HG03558 (cell line): ENCODE measurements at regions not wholly inside any gene's neighbourhood (a gene's known extent, or its start where the extent isn't known, plus 50 kb on each side); places are given as distances from the start of the nearest gene placed in this dataset.
"Not testable (repeated sequence)": the region's sequence is repeated elsewhere in the genome, so short reads cannot be mapped to it uniquely, and the experiment has no call there.

Experiments
- ATAC-seq: cut with Tn5 transposase; IDR thresholded peaks from one replicate; pipeline ENCODE4 v1.9.1; 2021; ENCODE audit warnings: moderate number of reproducible peaks; ENCODE audit not compliant: unreplicated experiment; ENCODE audit errors: extremely low read depth

DNA sequence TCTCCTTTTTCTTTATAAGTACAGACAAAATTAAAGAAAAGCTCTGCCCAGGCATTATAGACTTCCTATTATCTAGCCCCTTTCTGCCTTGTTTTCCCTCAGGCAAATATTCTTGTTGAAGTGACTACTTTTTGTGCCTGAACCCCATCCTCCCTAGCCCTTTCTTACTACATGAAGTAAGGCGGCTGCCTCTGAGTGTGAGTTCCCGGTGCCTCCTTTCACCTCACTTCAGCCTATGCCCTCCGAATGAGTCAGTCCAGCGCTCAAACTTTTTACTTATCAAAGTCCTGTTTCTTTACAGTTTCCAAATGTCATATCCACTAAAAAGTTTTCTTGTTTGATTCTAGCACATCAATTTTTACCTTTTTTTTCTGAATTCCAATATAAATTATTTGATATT, 778.3 kb upstream of the NRXN1 start:
- ATAC-seq: no peak

DNA sequence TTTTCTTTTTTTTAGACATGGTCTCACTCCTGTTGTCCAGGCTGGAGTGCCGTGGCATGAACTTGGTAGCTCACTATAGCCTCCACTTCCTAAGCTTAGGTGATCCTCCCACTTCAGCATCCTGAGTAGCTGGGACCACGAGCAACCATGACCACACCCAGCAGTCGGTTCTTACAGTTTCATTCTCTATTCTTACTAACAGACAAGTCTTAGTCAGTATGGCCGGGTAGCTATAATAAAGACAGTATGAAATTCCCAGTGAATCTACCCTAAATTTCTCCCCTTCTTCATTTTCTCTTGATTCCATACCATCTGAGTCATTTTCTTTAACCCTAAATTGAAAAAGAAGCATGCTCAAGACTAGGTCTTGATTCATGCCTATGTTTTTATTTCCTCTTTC, 775.3 kb upstream of the NRXN1 start:
- ATAC-seq: no peak

DNA sequence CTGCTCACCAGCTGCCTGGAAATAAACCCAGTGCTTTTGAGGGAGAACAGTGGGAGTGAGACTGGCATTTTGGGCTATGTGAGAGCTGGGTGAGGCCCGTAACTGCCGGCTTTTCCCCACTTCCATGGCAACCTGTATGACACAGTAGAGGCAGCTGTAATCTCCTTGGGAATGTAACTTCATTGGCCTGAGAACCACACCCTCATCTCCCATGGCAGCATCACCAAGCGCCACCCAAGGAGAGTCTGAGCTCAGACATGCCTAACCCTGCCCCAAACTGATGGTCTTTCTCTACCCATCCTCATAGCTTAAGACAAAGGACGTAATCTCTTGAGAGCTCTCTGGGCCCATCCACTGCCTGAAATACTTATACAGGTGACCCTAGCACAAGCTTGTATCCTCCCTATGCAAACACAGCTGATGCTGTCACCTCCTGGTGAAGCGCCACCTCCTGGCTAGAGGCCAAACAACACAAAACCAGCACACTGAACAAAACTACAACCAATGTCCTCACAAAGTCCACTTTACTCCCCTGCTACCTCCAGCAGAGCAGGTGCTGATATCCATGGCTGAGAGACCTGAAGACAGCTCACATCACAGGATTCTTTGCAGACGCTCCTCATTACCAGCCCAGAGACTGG, 763.4 kb upstream of the NRXN1 start:
- ATAC-seq: no peak

DNA sequence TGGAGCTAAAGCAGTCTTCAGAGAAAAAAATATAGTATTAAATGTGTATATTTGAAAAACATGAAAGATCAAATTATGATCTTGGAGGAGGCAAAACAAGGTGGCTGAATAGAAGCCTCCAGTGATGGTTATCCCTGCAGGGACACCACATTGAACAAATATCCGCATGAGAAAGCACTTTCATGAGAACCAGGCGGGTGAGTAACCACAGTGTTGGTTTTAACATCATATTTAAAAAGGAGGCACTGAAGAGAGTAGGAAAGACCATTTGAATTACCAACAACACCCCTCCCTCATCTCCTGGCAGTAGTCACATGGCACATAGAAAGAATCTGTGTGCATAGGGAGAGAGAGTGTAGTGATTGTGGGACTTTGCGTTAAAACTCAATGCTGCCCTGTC, 759.6 kb upstream of the NRXN1 start:
- ATAC-seq: no peak

DNA sequence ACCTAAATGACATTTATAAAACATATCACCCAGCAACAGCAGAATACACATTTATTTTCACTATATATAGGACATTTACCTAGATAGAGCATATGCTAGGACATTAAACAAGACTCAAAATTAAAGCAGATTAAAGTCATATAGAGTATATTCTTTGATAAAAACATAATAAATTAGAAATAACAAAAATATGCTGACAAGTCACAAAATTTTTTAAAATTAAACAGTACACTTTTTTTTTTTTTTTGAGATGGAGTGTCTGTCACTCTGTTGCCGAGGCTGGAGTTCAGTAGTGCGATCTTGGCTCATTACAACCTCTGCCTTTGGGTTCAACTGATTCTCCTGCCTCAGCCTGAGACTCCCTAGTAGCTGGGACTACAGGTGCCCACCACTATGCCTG, 758.9 kb upstream of the NRXN1 start:
- no peak for ATAC-seq

DNA sequence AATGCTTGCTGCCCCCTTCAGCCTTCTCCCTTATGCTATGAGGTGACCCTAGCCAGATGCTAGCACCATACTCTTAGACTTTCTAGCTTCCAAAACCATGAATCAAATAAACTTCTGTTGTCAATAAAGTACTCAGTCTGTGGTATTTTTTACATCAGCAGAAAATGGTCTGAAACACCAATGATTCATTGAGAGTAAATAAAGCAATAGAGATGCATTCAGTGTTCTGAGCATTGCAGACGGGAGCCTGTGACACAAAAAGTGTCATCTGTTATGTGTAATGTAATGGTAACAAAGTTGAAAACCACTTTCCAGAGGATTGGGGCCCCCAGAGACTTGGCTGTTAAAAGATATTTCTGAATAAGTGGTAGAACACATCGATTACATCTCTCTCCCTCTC, 758.0 kb upstream of the NRXN1 start:
- no peak for ATAC-seq

DNA sequence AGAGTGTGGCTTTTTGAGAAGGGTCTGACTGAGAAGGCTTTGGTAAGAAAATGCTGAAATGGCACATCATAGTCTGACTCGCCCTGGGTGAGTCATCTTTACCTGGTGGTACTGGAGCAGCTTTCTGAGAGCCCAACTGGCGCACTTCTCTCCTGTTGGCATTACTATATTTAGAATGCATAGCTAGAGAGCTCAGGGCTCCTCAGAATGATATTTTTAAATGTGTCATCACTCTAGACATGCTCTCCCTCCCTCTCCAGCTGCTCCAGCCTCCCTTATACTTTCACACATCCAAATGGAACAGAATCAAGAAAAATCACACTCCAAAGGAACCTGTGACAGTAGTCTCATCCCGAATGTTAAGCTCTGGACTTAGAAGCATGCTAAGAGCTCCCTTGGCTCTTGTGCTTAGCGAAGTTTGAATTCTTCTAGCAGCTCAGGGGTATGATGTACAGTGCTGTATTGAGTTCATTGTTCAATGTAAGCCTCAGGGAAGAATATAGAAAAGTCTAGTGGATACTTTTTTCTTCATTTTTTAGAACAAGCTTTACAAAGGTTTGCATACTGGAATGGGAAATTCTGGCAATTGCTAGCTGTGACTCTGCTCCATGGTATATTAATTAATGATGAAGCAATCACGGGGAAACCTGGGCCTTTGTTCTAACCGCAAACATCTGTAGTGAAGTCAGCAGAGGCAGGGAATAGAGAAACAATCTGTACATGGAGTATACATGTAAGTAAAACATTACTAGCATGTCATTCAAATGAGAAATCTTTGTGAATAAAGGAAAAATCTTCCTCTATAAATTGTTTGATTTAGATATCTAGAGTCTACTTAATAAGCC, 751.2 kb upstream of the NRXN1 start:
- ATAC-seq: no peak

DNA sequence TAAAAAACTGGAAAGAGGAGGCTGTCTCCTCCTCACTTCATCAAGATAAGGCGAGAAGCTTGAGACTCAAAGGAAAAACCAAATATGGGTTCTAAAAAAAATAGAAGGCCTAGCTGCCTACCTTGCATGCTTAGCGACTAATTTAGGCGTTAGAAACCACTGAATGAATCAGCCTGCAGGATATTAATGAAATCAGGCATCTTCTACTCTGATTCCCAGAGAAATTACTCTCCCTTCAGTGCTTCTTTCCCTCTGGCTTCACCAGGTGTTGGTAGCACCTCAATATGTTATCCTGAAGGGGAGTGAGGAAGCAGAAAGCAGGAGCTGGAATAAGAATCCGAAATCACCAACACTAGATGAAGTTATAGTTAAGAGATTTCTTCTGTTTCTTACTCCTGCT, 749.8 kb upstream of the NRXN1 start:
- ATAC-seq: no peak

DNA sequence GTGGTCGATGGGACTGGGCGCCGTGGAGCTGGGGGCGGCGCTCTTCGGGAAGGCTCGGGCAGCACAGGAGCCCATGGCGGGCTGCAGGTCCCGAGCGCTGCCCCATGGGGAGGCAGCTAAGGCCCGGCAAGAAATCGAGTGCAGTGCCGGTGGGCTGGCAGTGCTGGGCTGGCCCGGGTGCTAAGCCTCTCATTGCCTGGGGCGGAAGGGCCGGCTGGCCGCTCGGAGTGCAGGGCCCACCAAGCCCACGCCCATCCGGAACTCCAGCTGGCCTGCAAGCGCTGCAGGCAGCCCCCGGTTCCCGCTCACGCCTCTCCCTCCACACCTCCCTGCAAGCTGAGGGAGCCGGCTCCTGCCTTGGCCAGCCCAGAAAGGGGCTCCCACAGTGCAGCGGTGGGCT, 748.4 kb upstream of the NRXN1 start:
- no peak for ATAC-seq

DNA sequence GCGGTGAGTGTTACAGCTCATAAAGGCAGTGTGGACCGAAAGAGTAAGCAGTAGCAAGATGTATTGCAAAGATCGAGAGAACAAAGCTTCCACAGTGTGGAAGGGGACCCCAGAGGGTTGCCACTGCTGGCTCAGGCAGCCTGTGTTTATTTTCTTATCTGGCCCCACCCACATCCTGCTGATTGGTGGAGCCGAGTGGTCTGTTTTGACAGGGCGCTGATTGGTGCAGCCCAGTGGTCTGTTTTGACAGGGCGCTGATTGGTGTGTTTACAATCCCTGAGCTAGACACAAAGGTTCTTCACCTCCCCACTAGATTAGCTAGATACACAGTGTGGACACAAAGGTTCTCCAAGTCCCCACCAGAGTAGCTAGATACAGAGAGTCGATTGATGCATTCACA, 747.8 kb upstream of the NRXN1 start:
- not testable (repeated sequence) for ATAC-seq

DNA sequence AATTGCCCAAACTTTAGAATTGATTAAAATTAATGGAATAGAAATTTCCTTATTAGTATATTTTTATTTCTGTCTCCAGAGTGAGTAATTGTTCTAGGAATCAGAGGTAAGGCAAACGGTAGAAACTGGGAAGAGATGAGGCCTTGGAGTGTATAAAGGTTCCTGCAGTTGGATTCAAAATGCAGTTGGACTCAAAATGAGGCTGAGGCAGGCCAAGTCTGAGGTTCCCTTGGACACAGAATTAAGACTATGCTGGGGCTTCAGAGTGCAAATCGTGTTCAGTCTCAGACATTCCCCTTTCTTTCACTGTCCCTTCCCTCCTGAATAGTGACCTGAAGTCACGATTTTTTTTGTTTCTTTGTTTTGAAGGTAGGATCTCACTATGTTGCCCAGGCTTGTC, 746.9 kb upstream of the NRXN1 start:
- ATAC-seq: no peak

DNA sequence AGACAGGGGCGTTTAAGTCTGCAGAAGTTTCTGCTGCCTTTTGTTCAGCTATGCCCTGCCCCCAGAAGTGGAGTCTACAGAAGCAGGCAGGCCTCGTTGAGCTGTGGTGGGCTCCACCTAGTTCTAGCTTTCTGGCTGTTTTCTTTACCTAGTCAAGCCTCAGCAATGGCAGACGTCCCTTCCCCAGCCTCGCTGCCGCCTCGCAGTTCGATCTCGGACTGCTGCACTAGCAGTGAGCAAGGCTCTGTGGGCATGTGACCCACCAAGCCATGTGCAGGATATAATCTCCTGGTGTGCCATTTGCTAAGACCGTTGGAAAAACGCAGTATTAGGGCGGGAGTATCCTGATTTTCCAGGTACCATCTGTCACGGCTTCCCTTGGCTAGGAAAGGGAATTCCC, 742.7 kb upstream of the NRXN1 start:
- not testable (repeated sequence) for ATAC-seq

DNA sequence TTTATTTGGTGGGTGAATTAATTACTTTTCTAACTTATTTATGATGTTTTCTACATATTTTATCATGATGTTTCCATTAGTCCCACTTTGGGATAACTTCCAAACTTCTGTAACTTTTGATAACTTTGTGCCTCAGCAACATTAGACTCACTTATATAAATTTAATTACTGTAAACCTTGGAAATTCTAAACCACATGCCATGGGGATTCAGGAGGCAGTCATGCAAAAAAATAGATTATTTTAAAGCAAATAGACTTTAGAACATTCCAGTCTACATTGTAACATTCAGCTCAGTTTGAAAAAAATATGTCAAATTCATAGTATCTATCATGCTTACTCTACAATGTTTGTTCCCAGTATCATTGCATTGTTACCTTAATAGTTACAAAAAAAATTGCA, 728.5 kb upstream of the NRXN1 start:
- no peak for ATAC-seq

DNA sequence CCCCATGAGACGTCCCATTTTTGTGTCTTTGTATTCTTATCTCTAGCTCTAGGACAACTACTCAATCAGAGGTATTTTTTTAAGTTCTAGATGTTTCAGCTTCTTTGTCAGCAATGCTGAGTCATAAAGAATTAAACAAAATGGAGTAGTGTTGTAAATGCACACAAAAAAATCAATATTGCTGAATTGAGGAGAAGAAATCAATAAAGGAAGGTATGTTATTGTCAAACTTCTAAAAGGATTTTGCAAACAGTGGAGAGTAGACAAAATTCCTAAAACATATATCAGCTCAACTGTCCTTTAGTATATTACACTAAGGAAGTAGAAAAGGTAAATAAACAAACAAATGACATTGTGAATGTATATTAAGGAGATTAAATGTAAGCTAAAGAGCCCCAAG, 726.1 kb upstream of the NRXN1 start:
- no peak for ATAC-seq

DNA sequence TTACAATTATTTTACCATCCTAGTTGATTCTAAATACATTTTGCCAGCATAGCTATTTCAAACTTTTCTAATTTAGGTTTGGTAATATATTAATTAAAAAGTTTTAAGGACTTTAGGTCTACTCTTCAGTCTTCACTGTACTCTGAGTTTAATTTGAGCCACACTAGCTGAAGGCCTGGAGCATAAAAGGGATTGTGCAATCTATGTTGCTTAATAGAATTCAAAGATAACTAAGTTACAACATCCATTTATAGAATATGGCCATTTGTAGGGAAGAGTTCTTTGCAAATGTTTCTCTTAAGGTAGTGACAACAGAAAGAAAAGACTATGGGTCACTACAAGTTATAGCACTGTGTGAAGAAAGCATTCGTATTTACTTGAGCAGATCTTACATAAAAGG, 702.2 kb upstream of the NRXN1 start:
- no peak for ATAC-seq

DNA sequence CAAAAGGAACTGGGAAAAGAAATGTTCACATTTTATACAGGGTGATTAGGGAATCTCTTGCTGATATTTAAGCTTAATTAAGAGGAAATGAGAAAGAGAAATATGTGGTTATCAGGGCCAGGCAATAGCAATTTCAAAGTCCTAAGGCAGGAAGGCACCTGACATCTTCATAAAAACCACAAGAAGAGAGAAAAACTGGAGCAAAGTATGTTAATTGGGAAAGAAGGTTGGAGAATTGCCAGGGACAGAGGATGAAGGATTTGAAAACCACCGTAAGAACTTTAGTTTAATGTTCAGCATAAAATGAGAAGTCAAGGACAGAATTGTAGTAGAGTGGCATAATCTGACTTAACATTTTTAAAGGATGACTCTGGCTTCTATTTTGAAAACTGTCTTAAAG, 691.8 kb upstream of the NRXN1 start:
- ATAC-seq: no peak

DNA sequence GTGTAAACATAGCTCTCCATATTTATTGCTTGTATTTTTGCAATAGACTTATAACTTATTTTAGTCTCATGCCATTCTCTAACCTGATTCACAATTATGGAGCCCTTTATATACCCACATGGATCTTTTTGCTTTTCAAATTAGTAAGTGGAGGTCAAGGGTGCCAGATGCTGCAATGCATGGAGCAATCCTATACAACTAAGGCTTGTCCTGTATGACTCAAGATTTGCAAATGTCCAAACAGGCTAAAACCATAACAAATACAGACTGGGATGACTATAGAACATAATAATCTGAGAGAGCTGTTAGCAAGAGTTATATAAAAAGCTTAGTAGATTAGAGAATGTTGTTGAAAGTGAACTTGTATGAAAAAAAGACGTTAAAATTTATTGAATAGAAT, 690.4 kb upstream of the NRXN1 start:
- ATAC-seq: no peak

DNA sequence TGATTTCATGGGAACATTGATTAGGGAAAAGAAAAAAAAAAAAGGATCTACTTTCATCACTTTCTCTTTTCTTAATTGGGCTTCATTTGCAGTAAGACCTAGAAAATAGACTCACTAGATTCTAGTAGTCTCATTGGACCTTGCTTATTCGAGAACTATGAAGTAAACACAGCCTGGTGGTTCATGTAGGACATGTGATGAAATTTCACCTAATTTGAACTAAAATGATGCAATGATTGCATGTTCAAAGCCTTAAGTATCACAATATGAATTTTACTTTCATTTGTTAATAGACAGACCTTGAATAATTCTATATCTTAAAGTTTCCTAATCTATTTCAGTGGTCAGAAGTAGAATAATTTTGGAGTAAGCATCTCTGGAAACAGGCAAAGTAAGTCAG, 688.9 kb upstream of the NRXN1 start:
- no peak for ATAC-seq

DNA sequence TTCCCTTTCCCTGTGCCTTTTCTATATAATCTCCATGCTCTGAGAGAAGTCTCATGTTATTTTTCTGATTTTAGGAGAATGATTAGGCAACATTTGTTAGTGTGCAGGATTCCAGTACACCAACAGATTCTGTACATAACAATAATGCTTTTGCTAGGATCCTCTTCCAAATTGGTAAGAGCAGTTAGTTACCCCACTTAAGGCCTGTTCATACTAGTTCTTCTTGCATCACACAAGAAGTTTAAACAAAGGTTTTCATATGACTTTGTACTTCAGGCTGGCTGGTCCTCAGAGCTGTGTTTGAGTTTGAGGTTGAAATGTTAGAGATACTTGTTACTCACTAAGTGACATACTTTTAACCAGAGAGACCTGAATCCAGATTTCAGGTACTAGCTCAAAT, 686.9 kb upstream of the NRXN1 start:
- ATAC-seq: no peak

DNA sequence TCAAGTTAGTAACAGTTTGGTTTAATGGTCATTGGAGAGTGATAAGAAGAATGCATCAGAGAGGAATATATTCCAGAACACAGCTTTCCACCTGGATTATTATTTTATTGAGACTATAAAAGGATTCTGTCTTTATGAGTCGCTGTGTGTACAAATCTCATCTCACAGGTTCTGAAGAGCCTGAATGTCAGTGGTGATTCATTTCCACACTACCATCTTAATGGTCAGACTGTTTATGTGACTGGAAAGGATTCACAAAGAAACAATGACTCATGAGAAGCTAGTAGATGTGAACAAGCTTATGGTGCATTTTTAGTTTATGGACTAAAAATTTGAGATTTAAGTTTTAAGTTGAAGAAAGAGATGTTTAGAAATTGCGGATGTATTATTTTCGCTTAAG, 685.4 kb upstream of the NRXN1 start:
- ATAC-seq: no peak

DNA sequence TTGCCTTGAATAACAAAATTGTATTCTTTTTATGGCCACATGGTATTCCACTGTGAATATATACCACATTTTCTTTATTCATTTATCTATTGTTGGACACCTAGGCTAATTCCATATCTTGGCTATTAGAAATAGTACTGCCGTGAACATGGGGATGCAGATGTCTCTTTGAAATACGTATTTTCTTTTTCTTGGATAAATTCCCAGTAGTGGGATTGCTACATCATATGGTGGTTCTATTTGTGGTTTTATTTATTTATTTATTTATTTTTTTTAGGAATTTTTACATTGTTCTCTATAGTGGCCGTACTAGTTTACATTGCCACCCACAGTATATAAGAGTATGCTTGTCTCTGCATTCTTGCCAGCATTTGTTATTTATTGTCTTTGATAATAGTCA, 679.8 kb upstream of the NRXN1 start:
- no peak for ATAC-seq

DNA sequence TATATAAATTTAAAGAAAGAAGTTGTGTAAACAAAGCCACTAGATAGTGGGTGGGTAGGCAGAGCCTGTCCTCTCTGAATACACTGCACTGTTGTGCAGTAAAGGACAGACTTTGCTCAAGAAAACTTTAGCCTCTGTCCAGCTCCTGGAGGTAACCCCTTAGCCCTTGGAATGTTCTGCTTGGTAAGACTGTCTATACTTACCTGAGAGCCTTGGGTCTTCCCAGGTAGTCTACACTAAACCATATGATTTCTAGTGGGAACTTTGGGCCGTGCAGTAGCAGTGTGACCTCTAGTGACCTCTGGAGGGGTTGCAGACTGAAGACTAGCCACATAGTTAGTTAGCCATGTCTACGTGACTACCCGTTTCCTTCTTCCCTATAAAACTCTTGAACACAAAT, 678.3 kb upstream of the NRXN1 start:
- ATAC-seq: no peak
